Loucy (cell line): ENCODE measurements at regions not wholly inside any gene's neighbourhood (a gene's known extent, or its start where the extent isn't known, plus 50 kb on each side); places are given as distances from the start of the nearest gene placed in this dataset.

Experiments used
- CTCF ChIP-seq: fragments of 200-600 bp; sonication (generic); conservative IDR thresholded peaks from 2 replicates; pipeline ENCODE4 v1.5.1; 2014; ENCODE audit warnings: mild to moderate bottlenecking, antibody characterized with exemption, low read length
- EZH2phosphoT487 ChIP-seq: fragments of 200-600 bp; IDR thresholded peaks from 2 replicates; pipeline ENCODE4 v1.6.1; 2018; ENCODE audit warnings: antibody characterized with exemption, mild to moderate bottlenecking, moderate library complexity, borderline replicate concordance

GRCh38 chr3:3636815-3637214, 162.4 kb upstream of the LRRN1 start:
- TF ChIP-seq CTCF (no peak), EZH2phosphoT487 (no peak)
